Glomerular endothelial cell (primary cell): ENCODE measurements at regions not wholly inside any gene's neighbourhood (a gene's known extent, or its start where the extent isn't known, plus 50 kb on each side); places are given as distances from the start of the nearest gene placed in this dataset.
A peak's percentile ranks its signal among the peaks of the same experiment; 100 is the strongest.

ENCODE experiments used
- DNase-seq: peaks from one replicate; pipeline ENCODE4 v3.0.0-alpha.2; 2011; ENCODE audit warnings: low read depth, low spot score; ENCODE audit errors: extremely low read depth

DNA sequence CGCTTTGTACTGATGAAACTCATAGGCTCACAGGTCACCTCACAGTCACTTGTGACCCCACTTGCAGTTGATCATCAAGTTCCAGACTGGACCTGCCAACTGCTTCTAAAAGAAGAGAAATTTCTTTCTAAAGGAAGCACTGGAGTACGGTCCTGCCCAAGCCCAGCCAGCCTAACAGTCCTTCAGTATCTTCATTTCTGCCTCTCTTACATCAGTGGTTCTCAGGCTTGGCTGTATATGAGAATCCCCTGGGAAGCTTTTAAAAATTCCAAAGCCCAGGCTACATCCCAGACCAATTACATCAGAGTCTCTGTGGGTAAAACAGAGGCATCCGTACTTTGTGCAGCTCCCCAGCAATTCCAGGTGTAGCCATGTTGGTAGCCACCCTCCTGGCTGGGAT is 282.1 kb downstream of the NFIB start:
- no peak for DNase-seq

DNA sequence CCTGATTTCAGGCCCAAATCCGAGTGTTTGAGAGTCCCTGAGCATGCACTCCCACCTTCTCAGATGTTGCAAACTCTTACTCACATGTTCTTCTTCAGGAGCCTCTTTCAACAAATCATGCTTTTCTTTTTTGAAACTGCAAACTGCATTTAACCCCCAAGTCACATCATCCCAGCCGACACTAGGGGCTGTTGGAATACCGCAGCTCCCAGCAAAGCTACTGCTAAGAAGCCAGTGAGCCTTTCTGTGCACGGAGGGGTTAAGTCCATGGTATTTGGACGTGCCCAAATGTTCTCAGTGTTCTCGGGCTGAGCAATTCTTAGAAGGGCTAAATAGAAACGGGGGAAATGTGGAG is 282.9 kb downstream of the NFIB start:
- DNase-seq: peak; percentile 44

DNA sequence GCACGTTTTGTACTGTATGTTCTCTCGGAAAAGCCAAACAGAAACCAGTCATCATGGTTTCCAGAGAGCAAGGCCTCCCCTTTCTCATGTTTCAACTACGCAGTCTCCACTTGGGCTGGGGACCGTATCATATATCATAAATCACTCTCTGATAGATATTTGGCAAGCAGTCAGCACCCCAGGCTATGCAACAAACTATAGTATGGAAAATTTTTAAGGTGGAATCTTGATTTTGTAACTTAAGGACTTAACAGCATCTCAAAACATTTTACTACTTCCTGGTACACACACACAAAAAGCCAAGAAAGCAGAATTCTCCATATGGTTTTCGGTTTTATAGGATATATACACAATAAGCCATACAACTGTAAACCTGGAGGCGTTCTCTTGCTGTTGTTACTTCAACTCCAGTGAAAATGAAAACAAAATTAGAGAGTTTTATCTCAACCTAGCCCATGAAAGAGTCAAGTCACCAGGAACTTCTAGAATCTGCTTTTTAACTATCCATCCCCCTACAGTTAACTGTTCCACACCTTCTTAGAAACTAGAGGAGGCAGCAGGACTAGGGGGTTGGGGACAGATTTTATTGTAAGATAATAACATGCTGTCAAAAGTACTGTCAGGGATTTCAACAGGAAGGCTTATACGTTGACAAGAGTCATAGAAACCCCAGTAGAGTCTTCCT is 283.4 kb downstream of the NFIB start:
- DNase-seq: peak; percentile 88

DNA sequence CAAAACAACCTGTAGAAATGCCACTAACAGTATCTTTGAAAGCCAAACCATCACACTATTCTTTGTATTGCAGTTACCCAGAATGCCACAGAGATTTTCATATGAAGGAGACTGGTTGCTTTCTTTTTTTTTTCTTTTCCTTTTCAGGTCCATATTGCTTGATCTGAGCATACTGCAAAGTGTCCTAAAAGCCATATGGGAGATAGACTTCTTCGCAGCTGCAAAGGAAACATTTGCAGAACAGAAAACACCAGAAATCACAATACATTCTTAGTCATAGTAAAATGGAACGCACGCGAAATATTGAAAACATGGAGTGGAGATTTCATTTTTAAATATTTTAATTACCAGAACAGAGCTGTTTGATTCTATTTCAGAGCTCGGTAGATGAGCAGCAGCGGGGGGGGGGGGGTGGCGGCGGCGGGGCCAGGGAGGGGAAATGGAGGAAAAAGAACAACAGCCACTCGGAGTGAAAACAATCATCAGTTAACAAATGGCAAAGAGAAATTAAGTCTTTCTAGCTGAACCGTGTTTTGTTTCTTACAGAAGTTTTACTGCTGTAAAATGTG is 284.1 kb downstream of the NFIB start:
- no peak for DNase-seq

DNA sequence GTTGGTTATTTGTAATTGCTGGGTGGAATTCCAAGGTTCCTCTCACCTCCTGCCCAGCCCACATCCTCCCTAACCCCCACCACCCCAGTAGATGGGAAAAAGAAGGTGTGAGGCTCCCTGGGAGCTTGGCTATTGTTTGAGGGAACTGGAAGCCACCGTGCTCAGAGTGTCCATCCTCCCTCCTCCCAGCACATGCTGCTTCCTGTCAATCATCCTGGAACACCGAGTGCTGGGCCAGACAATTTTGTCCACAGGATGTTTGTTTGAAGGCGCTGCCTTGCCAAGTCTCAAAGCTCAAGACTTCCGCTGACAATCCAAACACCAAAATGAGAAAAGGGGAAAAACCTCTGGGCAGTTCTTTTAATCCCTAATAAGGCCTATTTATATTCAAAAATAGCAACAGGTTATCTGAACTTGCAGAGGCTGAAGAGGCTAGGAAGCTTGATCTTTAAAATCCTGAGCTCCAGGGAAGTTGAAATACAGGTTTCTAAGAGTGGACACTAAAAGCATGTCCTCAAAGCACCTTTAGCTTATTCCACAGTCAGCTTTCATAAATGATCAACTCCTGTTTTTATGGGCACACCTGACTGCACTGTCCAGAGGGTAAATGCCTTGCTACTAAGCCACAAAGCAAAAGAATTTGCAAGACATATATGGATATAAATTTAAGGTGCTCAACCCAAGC is 286.7 kb downstream of the NFIB start:
- peak; percentile 72 for DNase-seq

DNA sequence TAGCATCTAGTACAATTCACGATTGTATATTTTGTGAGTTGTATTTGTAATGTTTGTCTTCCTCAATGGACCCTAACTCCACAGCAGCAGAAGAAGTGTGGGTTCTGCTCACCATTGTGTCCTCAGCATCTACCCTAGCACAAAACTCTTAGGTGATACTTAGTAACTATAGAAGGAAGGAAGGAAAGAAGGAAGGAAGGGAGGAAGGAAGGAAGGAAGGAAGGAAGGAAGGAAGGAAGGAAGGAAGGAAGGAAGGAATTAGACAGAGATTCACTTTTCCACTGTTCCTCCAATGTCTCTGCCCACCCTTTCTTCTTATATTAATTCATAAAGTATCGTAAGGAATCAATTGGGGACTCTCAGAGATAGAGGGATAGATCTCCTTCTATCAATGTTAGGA is 288.2 kb downstream of the NFIB start:
- no peak for DNase-seq

DNA sequence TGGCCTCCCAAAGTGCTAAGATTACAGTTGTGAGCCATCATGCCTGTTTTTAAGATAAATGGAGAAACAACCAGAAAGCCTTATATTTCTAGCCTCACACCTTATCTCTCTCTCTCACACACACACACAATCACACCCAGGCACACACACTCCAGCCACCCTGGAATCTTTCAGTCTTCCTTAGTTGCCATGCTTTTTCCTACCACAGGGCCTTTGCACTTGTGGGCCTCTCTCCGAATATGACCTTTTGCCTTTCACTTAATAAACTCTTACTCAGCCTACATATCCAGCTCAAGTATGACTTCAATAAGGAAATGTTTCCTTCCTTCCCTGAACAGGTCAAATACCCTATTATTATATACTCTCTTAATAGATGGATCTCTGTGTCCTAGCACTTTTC is 290.7 kb downstream of the NFIB start:
- DNase-seq: no peak

DNA sequence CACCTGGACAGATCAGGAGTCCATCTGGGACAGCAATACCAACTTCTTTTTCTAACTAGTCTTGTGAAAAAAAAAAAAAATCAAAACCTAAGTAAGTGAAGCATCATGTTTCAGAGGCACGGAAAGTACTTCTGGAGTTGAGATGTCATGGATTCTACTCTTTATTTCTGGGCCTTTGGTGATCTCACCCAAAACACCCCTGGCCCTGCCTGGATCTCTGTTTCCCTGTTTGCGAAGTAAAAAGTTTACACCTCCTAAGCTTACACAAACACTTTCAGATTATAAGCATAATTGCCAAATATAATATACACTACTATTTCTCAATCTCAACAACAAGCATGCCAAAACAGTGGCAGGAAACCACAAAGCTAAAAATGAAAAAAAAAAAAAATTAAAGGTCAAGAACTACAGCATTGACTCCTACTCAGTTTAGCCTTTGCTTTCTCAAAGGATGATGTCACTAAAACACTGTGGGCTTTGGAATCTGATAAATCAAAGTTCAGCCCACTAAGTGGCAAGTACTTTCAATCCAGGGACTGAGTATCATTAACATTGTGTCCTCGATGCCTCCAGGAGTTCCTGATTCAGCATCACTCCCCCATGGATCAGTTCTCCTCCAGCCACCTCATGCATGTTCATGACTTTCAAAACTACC is 291.9 kb downstream of the NFIB start:
- no peak for DNase-seq

DNA sequence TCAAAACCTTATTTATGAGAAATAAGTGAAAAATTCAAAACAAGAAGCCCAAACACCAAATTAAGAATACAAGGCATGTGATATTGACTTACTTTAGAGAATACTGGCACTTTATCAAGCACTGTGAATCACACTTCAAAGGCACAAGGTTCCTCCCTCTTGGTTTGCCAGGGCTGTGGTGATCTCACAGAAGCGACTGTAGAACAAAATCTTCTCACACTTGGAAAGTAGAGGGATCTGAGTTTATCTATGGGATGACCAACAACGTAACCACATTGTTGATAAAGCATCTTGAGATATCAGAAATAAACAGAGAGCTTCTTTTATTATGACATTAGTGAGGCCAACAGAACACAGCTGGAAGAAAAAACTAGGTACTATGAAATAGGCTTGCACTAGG is 295.9 kb downstream of the NFIB start:
- DNase-seq: no peak

DNA sequence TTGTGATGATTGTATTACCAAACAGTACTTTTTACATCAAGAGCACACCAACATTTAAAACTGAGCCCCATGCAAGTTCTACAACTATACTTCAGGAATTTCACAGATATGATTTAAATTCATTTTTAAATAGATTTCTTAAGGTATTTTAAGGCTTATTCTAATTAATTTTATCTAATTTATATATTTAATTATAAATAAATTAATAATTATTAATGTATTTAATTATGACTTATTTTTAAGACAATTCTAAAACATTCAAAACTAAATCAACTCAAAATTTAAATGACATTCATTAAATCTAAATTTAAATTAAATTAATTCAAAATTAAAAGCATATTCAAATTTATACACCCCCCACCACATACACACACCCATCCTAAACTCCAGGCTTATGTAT is 299.2 kb downstream of the NFIB start:
- DNase-seq: no peak

DNA sequence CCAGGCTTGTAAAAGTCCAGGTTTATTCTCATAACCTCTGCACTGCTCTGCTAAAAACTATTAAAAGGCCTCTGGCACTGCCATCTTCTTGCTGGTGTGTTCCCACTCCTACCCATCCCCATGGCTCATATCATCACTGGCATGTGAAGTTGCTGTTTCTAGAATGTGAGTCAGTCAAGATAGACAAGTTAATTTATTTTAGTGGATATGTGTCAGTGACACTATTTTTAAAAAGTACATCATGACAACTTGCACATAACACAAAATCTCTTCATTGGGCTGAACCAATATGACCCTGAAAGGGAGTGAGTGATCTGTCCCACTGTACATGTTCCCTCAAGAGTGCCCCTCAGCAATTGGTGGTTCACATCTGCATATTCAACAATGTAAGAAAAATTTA is 299.7 kb downstream of the NFIB start:
- no peak for DNase-seq

DNA sequence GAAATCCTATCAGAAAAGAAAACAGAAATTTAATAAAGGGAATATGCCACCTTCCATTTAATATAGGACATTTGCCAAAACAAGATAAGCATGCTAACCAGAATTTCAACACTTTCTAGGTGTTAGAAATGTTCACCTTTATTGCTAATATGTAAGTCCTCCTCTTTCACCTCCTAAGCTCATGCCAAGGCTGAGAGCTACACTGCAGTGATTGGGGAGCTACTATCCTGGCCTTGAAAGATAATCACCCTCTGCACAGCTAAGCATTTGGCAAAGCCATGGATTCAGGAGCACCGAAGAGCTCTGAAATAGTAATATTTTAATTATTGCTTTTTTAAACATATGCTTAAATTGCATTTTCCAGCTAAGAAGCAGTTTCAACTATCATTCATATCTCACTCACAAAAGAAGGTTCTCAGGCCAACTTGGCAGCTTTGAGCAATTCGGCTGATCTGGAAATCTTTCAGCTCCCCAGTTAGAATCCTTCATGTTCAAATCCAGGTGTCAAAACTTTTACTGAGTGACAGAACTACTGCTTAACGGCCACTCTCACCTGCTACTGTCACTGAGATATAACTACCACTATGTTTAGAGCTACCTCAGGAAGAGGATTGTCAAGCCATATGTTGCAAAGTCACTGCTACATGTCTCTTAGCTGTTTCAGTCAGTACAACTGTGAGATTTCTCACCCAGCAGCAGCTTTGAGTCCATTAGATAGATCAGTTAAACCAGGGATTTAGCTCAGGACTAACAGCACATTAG is 302.0 kb downstream of the NFIB start:
- DNase-seq: no peak

DNA sequence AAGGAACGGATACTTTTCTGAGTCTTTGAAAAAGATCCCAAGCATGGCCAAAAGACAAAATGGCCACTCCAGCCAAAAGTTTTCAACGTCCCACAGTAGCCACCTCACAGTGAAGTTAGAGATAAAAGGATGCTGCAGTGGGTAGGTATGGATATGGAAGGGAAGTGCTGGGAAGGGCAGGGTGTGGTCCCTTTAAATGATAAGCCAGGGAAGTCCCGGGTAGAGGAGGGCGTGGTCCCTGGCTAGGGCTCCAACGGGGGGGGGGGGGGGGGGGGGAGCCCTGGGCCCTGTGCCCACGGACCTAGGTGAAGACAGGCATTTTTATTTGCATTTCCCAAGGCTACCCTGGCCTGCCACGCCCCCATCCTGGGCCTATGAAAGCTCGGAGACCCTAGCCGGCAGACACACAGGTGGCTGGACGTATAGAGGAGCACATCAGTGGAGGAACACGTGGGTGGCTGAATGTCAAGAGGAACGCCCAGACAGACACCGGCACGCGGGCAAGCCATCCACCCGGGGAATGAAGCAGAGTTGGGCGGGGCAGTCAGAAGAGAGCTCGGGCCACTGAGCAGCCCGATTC is 306.7 kb downstream of the NFIB start:
- DNase-seq: no peak

DNA sequence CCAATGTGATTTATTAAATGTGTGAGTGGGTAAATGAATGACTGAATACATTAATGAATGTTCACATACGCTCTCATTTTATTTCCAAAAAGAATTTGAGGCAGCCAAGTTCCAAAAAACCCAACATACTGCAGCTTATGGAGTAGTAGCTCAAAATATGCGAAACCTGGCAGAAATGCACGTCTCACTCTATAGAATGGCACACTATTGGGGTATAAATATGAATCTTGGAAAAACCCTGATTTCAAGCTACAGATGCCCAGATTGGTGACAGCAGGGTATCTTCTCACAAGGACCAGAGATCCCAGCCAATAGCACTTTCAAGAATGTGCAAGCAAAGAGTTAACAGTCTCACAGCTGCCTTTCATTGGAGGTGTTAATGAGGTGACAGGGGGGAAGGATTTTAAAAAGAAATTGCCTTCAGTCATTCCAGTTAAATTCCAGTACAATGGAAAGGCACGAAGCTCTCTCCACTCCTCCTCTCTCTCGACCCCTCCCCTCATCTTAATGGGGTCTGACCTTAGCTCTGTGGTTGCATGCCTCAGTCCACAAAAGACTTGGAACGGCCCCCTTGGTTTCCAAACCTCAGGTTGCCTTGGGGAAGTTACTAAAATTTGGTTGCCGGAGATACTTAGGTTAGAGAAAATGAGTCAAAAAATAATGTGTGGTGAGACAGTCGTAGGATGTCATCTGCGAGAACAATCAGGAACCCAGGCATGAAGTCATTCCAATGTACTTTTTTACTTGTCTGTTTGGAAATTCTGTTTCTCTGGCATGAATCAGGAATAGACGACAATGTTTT is 307.4 kb downstream of the NFIB start:
- DNase-seq: no peak

DNA sequence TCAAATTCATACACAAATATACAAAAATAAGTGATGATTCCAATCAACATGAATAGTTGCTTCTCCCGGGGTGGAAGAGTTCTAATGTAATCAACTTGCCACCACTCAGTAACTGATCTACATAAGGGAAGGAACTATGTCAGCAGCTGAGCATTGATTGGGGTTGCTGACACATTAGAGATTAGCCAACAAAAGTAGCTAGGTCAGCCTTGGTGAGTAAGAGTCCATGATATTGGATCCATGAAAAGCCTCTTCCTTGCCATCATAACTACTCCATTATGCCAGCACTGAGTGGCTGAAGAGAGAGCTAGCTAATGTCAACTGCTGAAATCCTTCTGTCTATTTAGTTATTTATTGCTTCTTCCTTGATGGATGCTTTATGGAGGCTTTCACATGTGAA is 309.8 kb downstream of the NFIB start:
- no peak for DNase-seq

DNA sequence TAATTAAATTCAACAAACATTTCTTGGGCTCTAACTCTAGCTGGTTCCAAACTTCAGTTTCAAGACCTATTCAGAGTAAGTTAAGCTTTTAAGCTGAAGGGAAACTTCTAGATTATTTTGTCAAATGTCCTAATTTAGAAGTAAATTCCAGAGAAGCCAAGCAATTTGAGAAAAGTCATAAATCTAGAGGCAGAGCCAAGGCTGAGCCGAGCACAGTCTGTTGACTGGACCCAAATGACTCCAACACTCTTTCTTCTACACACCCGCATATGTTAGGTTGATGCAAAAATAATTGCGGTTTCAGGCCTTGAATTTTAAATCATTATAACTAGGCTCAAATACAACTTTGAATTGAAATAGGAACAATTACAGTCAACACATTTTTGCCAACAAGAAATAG is 319.7 kb downstream of the NFIB start:
- DNase-seq: no peak

DNA sequence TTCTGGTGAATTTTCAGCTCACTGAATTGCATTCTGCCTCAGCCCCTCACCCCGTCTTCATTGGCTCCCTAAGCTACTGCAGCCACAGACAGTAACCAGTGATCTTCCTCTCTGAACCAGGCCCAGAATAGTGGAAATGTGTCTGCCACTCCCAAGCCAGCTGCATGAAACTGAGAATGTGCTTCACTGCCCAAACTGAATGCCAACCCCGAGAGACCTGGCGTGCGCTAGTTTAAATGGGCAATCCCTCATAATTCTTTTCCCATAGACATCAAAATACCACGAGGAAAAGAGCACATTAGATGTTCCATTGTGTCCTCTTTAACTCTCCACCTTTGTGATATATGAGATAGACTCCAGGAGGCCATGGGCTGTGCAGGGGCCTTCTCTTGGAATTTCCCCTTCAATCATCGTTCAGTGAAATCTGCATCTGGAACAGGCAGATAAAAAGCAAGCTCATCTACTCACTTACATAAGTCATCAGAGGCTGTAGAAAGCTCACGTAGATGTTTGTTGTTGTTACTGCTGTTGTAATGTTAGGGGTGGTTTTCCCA is 320.2 kb downstream of the NFIB start:
- DNase-seq: no peak

DNA sequence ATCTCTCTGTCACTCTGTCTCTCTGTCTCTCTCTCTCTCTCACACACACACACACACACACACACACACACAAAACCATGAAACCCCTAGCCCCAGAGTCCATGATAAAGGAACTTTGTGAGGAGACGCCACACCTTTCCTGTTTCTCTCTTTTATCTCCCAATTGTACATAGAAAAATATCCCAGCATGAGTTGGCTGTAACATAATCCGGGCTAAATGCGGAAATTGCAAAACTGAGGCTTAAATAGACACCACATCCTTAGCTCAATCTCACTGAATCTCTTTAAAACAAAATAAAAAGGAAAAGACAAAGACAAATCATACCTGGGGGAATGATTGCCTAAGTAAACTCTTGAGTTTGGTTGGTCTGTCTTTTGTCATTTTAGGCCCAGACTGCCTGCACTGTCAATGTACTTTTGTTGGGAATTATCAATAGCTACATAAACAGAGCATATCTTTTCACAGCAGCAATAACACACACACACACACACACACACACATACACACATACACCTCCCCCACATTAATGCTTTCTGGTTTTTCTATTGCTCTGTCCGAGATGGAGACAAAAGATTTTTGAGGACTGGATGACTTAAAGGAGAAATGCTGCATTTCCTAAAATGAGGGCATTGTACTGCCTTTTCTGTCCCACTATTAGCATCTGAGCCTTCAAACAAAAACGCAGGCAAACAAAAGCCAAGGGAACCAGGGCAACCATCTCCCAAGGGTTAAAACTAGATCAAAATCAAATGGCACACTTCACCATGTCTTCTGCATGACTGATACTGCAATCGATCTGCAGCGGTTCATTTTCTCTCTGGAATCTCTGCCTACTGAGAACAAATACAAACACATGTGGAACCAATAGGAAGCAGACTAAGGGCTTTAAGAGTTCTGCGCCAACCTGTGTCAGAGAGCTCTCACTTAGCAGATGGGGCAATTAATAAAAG is 321.5 kb downstream of the NFIB start:
- no peak for DNase-seq

DNA sequence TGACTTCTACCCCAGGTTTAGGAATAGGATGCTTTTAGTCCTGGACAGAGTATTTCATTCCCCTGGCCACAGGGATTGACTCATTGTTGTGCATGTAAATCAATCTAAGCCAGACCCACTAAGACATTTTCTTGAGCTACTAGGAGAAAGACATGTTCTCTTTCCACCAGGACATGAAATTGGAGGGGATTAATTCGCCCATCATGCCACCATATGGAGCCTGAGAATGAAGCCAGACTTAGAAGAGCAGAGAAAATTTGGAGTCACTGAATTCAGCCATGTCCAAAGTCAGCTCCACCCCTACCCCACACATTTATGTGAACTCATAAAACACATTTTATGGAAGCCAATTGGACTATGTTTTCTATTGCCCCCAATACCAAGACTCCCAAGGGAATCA is 322.5 kb downstream of the NFIB start:
- no peak for DNase-seq
